HG03139 (cell line): ENCODE measurements at regions not wholly inside any gene's neighbourhood (a gene's known extent, or its start where the extent isn't known, plus 50 kb on each side); places are given as distances from the start of the nearest gene placed in this dataset.

Experiments used
- ATAC-seq: cut with Tn5 transposase; IDR thresholded peaks from one replicate; pipeline ENCODE4 v1.9.1; 2021; ENCODE audit not compliant: unreplicated experiment

DNA sequence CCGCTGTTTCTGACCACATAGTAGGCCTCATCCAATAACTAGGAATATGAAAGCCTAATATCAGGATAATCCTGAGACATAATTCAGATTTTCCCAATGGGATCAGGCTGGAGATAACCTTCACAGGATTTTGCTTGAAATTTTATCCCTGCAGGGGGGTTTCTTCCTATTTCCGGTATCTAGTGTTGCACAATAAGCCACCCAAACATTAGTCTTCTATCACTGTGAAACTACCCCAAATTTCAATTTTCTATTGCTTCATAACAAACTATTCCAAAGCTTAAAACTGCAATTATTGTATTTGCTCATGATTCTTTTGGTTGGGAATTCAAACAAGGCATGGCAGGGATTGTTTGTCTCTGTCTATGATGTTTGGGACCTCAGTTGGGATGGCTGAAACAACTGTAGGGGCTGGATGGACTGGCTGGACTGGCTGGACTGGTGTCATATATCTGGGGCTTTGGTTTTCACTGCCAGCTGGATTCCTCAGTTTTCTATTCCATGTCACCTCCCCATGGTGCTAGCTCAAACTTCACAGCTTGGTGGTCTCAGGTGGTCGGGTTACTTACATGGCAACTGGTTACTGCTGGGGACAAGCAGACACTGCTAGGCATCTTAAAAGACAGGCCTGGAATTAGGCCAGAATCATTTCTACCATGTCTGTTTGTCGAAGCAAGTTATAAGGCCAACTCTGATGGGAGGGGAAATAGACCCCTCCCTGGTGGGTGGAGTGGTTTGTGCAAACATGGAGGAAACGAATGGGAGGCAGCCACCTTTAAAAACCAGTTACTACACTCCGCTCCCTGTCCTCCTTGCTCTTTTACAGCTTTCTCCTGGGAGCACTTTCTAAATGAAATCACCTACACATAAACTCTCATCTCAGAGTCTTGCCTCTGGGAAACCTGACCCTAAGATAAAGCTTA is 88.2 kb upstream of the STT3B start:
- ATAC-seq: no peak

GRCh38 chr3:31445701-31446100 is 87.0 kb upstream of the STT3B start:
- ATAC-seq: no peak

- ATAC-seq: no peak
Observed at GRCh38 chr3:31448035-31448881, 84.5 kb upstream of the STT3B start.

GRCh38 chr3:31448882-31449243 is 83.9 kb upstream of the STT3B start:
- ATAC-seq: no peak

DNA sequence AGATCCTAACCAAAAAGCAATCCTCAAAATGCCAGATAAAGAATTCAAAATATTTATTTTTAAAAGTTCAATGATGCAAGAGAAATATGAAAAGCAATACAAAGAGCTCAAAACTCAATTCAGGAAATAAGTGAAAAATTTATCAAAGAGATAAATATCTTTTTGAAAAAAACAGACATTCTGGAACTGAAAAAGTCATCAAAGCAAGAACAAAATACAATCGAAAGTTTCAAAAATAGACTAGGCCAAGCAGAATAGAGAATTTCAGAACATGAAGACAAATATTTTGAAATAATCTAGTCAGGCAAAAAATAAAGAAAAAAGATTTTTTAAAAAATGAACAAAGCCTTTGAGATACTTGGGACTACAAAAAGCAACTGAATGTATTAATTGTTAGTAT is 83.4 kb upstream of the STT3B start:
- ATAC-seq: no peak

DNA sequence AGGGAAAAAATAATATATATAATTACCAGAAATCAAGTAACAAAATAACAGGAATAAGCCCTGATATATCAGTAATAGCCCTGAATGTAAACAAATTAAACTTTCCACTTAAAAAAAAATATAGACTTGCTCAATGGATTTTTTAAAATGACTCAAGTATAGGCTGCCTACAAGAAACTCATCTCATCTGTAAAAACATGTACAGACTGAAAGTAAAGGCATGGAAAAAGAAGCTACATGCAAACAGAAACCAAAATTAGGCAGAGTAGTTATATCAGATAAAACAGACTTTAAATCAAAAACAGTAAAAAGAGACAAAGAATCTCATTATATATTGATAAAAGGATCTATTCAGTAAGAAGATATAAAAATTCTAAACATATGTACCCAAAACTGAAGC is 82.4 kb upstream of the STT3B start:
- no peak for ATAC-seq

DNA sequence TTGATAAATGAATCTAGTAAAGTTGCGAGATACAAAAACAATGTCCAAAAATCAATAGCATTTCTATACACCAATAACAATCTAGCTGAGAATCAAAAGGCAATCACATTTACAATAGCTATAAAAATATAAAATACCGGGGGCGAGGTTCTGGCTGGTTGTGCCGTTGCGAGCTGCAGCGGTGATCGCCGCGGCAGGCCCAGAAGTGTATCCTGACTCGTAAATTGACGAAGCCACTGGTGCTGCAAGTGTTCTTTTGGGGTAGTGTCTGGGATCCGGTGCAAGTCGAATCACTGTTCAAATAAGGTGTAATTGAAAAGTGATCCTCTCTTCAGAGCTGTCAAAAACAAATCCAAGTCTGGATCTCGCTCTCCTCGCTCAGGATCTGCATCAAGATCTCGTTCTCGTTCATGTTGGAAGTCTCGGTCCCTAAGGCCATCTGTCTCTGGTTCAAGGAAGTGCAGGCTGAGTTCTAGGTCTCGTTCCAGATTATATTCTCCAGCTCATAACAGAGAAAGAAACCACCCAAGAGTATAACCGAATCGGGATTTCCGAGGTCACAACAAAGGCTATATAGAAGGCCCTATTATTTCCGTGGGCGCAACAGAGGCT is 80.1 kb upstream of the STT3B start:
- ATAC-seq: no peak

GRCh38 chr3:31453430-31453829 is 79.3 kb upstream of the STT3B start:
- ATAC-seq: no peak

GRCh38 chr3:31455524-31455923 is 77.2 kb upstream of the STT3B start:
- no peak for ATAC-seq

- ATAC-seq: no peak
Observed at GRCh38 chr3:31456373-31456772, 76.4 kb upstream of the STT3B start.

GRCh38 chr3:31461426-31461825 is 71.3 kb upstream of the STT3B start:
- ATAC-seq: no peak

DNA sequence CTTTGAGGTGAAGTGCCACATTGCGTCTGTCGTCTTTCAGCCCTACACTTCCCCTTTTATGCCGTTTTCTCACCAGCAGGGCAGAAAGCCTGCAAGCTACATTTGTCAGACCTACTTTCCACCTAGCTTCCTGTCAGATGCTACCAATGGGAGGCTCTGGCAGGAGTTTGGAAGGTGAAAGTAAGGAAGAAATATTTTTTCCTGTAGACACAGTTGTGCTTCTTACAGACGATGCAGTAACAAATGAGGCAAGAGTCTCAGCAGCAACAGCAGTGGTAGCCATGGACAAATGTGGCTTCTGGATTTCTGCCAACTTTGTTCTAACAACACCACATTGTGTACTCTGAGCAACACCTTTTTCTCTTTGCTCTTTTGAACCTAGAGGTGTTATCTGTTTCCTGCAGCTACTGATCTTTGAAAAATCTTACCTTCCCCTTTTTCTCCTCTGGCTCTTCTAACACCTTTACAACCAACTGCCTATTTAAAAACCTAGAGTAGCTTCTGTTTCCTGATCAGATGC is 70.6 kb upstream of the STT3B start:
- peak; percentile 73 for ATAC-seq

DNA sequence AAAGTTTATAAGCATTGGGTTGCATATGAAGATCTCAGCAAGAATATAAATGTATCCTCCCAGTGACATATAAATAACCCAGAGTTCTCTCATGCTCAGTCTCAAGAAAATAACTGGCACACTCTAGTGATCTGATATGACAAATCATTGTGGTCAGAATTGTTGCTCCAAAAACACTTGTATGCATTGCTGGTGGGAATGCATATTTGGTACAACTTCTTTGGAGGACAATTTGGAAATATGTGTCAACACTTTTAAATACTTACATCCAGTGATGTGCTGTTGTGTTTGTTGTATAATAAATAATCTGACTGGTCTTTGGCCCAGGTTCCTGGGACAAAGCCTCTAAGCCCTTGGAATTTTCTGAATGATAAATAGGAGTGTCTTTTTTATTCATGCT is 66.7 kb upstream of the STT3B start:
- no peak for ATAC-seq

GRCh38 chr3:31466866-31467265 is 65.9 kb upstream of the STT3B start:
- no peak for ATAC-seq

DNA sequence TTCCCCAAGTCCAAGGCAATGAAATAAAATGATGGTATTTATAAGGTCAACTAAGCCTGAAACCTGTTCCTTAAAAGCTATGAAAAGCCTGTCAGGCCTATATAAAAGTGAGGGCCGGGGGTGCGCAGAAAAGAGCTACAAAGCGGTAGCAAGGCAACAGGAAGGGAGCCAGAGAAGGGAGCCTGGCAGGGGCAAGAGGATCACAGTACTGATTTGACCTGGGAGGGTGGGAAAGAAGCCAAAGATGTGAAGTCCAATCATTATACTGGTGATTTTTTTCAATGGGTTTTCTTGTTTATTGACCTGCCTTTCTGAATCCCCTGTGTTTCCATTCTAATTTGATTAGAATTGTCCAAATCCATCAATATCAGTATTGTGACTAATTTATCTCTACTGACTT is 64.3 kb upstream of the STT3B start:
- no peak for ATAC-seq

- ATAC-seq: no peak
Observed at GRCh38 chr3:31469385-31469784, 63.3 kb upstream of the STT3B start.

- no peak for ATAC-seq
Observed at GRCh38 chr3:31472479-31473390, 60.0 kb upstream of the STT3B start.

GRCh38 chr3:31476209-31476608 is 56.5 kb upstream of the STT3B start:
- ATAC-seq: no peak

DNA sequence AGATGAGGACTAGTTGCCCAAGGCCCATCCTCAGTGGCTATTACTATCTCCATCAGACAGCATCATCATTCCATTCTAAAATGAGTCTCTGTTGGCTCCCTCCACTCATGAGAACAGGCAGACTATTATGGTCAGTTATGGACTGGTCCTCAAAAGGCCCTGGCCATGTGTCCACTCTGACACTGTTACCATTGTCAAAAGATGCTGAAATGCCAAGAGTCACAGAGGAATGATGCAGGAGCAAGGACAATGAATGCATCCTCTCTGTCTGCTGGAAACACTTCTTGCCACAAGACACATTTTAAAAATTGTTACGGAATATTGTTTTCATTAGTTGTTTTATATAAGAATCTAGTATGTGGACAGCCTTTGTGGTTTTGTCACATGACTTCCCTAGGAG is 53.3 kb upstream of the STT3B start:
- ATAC-seq: no peak

GRCh38 chr3:31481697-31482096 is 51.0 kb upstream of the STT3B start:
- no peak for ATAC-seq
